HCT116 (cell line): ENCODE measurements at regions not wholly inside any gene's neighbourhood (a gene's known extent, or its start where the extent isn't known, plus 50 kb on each side); places are given as distances from the start of the nearest gene placed in this dataset.

ENCODE experiments used
- ATAC-seq: fragments of 200-7000 bp; cut with Tn5 transposase; 2 replicates; pipeline ENCODE4 v1.9.1; 2020; ENCODE audit warnings: mild to moderate bottlenecking, moderate library complexity
- BruUV-seq: library from RNA; stranded (reverse); fragments of 400-500 nt; replicated peaks from 2 replicates; lab custom pipeline; 2021; lab: Mats Ljungman, UMichigan
- CTCF ChIA-PET: fragments of 300-600 bp; sonication (Branson Sonifier 250); formaldehyde crosslinking; loops from one replicate; lab custom pipeline; 2021; ENCODE audit warnings: antibody characterized with exemption; lab: Charles Lee
- POLR2A ChIA-PET: fragments of 300-600, 350-600 bp; sonication (Branson Sonifier 250); formaldehyde crosslinking; loops from one replicate; lab custom pipeline; 2021; ENCODE audit warnings: antibody characterized with exemption; lab: Charles Lee
- RAD21 ChIA-PET, 2 experiments: fragments of 300-600 bp; sonication (Branson Sonifier 250); formaldehyde crosslinking; loops; one replicate each; lab custom pipeline; 2023; ENCODE audit warnings: low total read pairs in 2 of 2; ENCODE audit not compliant: uncharacterized antibody in 2 of 2, unreplicated experiment in 2 of 2, low non-redundant PET in 1 of 2; lab: Charles Lee
- DNase-seq: peaks from one replicate; pipeline ENCODE4 v3.0.0-alpha.2; 2010; ENCODE audit warnings: low read depth, low spot score
- H2AFZ ChIP-seq: fragments of 200-600 bp; shearing (Covaris generic), sonication (generic); 2 replicates; pipeline ENCODE4 v1.6.1; 2017; ENCODE audit warnings: low read depth, mixed run types, mixed read lengths, antibody characterized with exemption, low read length; ENCODE audit not compliant: poor library complexity, severe bottlenecking
- H3K27ac ChIP-seq: 2 replicates; pipeline ENCODE4 v1.5.1; 2012; ENCODE audit warnings: low read depth, low read length
- H3K27me3 ChIP-seq: fragments of 200-600 bp; sonication (generic); 2 replicates; pipeline ENCODE4 v1.6.1; 2016; ENCODE audit warnings: mixed run types, low read length, mixed read lengths; ENCODE audit not compliant: insufficient read depth
- H3K36me3 ChIP-seq, 2 experiments: fragments of 200-500 bp in 1 of 2; fragments of 200-600 bp in 1 of 2; sonication (Bioruptor generic) in 1 of 2; sonication (generic) in 1 of 2; 2 replicates each; pipeline versions ENCODE4 v1.5.1 to v1.6.1; 2014 to 2016; ENCODE audit warnings: low read length in 2 of 2, inconsistent platforms in 1 of 2, mixed read lengths in 1 of 2, mixed run types in 1 of 2; ENCODE audit not compliant: insufficient read depth in 2 of 2, control insufficient read depth in 1 of 2
- H3K4me1 ChIP-seq, 2 experiments: fragments of 200-600 bp in 1 of 2; sonication (generic) in 1 of 2; 2 replicates each; pipeline versions ENCODE4 v1.5.1 to v1.6.1; 2012 to 2017; ENCODE audit warnings: low read length in 2 of 2, inconsistent platforms in 1 of 2, mild to moderate bottlenecking in 1 of 2, mixed read lengths in 1 of 2, mixed run types in 1 of 2, moderate library complexity in 1 of 2; ENCODE audit not compliant: insufficient read depth in 2 of 2, control insufficient read depth in 1 of 2
- H3K4me2 ChIP-seq: fragments of 200-600 bp; sonication (generic); 2 replicates; pipeline ENCODE4 v1.6.1; 2017; ENCODE audit warnings: mixed run types, low read length, mixed read lengths
- H3K4me3 ChIP-seq, 2 experiments: fragments of 200-600 bp in 1 of 2; sonication (generic) in 1 of 2; replicated peaks in 1 of 2; 2 replicates each; pipeline ENCODE4 v1.5.1; 2011 to 2016; ENCODE audit warnings: low read length in 2 of 2, control low read depth in 1 of 2, low read depth in 1 of 2, mild to moderate bottlenecking in 1 of 2, mixed read lengths in 1 of 2, mixed run types in 1 of 2
- H3K79me2 ChIP-seq: fragments of 200-600 bp; sonication (generic); 2 replicates; pipeline ENCODE4 v1.6.1; 2017; ENCODE audit warnings: mild to moderate bottlenecking, mixed run types, low read length, moderate library complexity, mixed read lengths; ENCODE audit not compliant: insufficient read depth
- H3K9ac ChIP-seq: fragments of 200-600 bp; sonication (generic); 2 replicates; pipeline ENCODE4 v1.6.1; 2016; ENCODE audit warnings: low read length, mixed read lengths
- H3K9me2 ChIP-seq: fragments of 200-600 bp; sonication (generic), shearing (Covaris generic); 2 replicates; pipeline ENCODE4 v1.6.1; 2017; ENCODE audit warnings: mixed run types, mild to moderate bottlenecking, moderate library complexity; ENCODE audit not compliant: insufficient read depth
- H3K9me3 ChIP-seq, 2 experiments: fragments of 200-500 bp in 1 of 2; fragments of 200-600 bp in 1 of 2; sonication (Bioruptor generic) in 1 of 2; sonication (generic) in 1 of 2; 2 replicates each; pipeline ENCODE4 v1.6.1; 2014 to 2017; ENCODE audit warnings: low read length in 2 of 2, mixed read lengths in 2 of 2, inconsistent platforms in 1 of 2, low read depth in 1 of 2, mild to moderate bottlenecking in 1 of 2, mixed run types in 1 of 2, moderate library complexity in 1 of 2; ENCODE audit not compliant: control insufficient read depth in 1 of 2, insufficient read depth in 1 of 2
- H4K20me1 ChIP-seq: fragments of 200-600 bp; sonication (generic), shearing (Covaris generic); 2 replicates; pipeline ENCODE4 v1.6.1; 2017; ENCODE audit warnings: mixed run types, mild to moderate bottlenecking, moderate library complexity; ENCODE audit not compliant: insufficient read depth
- ELF1 ChIP-seq: IDR thresholded peaks from 2 replicates; pipeline ENCODE4 v1.6.1; 2012; ENCODE audit warnings: low read depth, borderline replicate concordance
- FOSL1 ChIP-seq: IDR thresholded peaks from 2 replicates; pipeline ENCODE4 v1.6.1; 2012; ENCODE audit warnings: low read depth
- POLR2A ChIP-seq: IDR thresholded peaks from 2 replicates; pipeline ENCODE4 v1.7.0; 2011; ENCODE audit warnings: borderline replicate concordance; ENCODE audit not compliant: insufficient read depth, insufficient read length; ENCODE audit errors: extremely low read depth
- RAD21 ChIP-seq: IDR thresholded peaks from 2 replicates; pipeline ENCODE4 v1.6.1; 2012; ENCODE audit warnings: low read depth, mild to moderate bottlenecking
- ZFX ChIP-seq: fragments of 450-650 bp; IDR thresholded peaks from 2 replicates; pipeline ENCODE4 v1.6.1; 2017
- ZNF274 ChIP-seq: fragments of 200-500 bp; sonication (Bioruptor generic); IDR thresholded peaks from 2 replicates; pipeline ENCODE4 v1.6.1; 2014; ENCODE audit warnings: mild to moderate bottlenecking, low read depth, low read length, inconsistent platforms
- intact Hi-C: fragments of 100-400 bp; cut with micrococcal nuclease; formaldehyde crosslinking; loops from 2 replicates; pipeline ENCODE4 v1.10.0; 2022
- TF ChIP-seq, protein P1 (sequence below): IDR thresholded peaks from 2 replicates; pipeline ENCODE4 v1.6.1; 2012
- TF ChIP-seq, protein P2 (sequence below): IDR thresholded peaks from 2 replicates; pipeline ENCODE4 v1.6.1; 2012

DNA sequence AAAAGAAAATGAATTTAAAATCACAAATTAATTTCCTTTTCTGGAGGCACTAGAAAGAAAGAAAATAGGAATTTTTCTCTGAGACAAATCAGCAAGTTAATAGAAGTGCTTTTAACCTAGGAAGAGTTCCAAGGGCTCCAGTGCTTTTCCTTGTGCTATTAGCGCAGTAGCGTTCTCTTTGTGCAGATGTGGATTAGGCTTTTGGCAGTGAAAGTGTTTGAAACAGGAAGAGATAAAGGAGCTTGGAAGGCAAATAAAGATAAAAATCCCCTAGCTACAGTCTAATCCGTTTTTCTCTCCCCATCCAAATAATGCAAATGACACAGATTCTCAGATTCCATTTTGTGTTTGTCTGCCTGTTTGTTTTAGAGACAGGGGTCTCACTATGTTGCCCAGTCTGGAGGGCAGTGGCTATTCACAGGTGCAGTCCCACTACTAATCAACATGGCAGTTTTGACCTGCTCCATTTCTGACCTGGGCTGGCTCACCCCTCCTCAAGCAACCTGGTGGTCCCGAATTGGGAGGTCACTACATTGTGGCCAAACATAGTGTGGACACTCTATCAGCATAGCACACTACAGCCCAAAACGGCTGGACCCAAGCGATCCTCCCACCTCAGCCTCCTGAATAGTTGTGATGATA lies 166.1 kb downstream of the PAWR start:
- H3K9ac ChIP-seq: no peak overlapping the region
- no peaks in the 10 kb centered on the region for H3K9me3 ChIP-seq
- ChIA-PET RAD21 (no interaction called here), POLR2A (no interaction called here), CTCF (no interaction called here)
- TF ChIP-seq ZFX (no peak), RAD21 (no peak), POLR2A (no peak), FOSL1 (no peak), ZNF274 (no peak)
- TF ChIP-seq, protein P1, sequence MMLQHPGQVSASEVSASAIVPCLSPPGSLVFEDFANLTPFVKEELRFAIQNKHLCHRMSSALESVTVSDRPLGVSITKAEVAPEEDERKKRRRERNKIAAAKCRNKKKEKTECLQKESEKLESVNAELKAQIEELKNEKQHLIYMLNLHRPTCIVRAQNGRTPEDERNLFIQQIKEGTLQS: no peak
- TF ChIP-seq, protein P2, sequence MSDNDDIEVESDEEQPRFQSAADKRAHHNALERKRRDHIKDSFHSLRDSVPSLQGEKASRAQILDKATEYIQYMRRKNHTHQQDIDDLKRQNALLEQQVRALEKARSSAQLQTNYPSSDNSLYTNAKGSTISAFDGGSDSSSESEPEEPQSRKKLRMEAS: no peak
- intact Hi-C loops: no loop called here
- no peaks in the 10 kb centered on the region for H3K36me3 ChIP-seq
- no peak for DNase-seq
- H3K4me2 ChIP-seq: no peak overlapping the region
- H3K4me1 ChIP-seq: no peaks in the 10 kb centered on the region
- no peaks in the 10 kb centered on the region for H3K27me3 ChIP-seq
- H2AFZ ChIP-seq: no peak overlapping the region
- no TSS peak for BruUV-seq
- H4K20me1 ChIP-seq: no peaks in the 10 kb centered on the region
- H3K79me2 ChIP-seq: no peaks in the 10 kb centered on the region
- no peak overlapping the region for H3K27ac ChIP-seq
- no peaks in the 10 kb centered on the region for H3K9me2 ChIP-seq
- no peak overlapping the region for H3K4me3 ChIP-seq
- no peak for ATAC-seq

DNA sequence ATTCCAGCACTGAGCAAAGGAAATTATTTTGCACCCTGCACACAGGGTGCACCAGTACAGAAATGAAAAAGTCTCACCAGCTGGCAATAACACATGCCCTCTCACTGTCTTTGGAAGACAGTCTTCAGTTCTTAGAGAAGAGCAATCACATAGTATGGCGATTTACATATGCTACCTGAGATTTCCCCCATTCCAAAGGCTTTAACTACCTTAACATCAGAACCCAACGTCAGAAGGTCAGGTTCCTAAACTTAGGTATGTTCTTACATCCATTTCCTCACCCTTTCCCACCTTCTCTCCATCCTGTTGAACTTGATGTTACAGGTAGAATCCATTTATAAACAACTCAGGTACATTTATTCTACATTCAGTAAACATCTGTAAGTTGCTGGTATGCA lies 167.8 kb downstream of the PAWR start:
- Histone ChIP-seq H3K9me2 (no peaks in the 10 kb centered on the region), H3K4me3 (no peak overlapping the region), H3K27me3 (no peaks in the 10 kb centered on the region), H4K20me1 (no peaks in the 10 kb centered on the region), H3K9me3 (no peaks in the 10 kb centered on the region), H2AFZ (no peak overlapping the region), H3K36me3 (no peaks in the 10 kb centered on the region), H3K9ac (no peak overlapping the region), H3K79me2 (no peaks in the 10 kb centered on the region), H3K27ac (no peak overlapping the region), H3K4me2 (no peak overlapping the region), H3K4me1 (no peaks in the 10 kb centered on the region)
- DNase-seq (no peak), ATAC-seq (no peak)
- intact Hi-C loops: no loop called here
- ChIA-PET CTCF (no interaction called here), POLR2A (no interaction called here), RAD21 (no interaction called here)
- no TSS peak for BruUV-seq
- TF ChIP-seq ELF1: no peak
